GM12872 (cell line): ENCODE measurements at regions not wholly inside any gene's neighbourhood (a gene's known extent, or its start where the extent isn't known, plus 50 kb on each side); places are given as distances from the start of the nearest gene placed in this dataset.
A peak's percentile ranks its signal among the peaks of the same experiment; 100 is the strongest.

Experiments used
- TF ChIP-seq, protein P1 (sequence below): IDR thresholded peaks from 3 replicates; pipeline ENCODE4 v1.5.1; 2011; ENCODE audit warnings: low read depth, mild to moderate bottlenecking, low read length, moderate library complexity; ENCODE audit not compliant: insufficient read depth

DNA sequence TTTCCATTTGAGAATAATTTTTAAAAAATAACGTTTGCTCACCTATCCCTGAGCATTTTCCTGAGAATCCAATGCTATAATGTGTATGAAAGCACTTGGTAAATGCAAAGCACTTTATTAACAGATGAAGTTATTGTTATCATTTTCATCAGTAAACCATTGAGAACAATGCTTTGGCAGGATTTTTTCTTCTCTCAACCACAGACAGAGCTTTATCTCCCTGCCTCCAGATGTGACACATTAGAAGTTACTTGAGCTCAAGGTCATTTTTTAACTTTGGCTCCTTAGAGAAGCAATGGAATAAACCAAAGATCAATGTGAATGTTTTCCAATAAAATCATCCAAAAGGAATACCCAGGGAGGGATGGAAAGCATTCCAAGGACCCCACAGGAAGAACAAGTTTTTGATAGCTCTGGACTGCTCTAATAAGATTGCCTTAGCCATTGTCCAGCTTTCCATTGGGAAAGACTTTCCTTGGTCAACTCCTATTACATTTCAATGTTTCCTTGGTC is 118.9 kb upstream of the NT5C1B start:
- TF ChIP-seq, protein P1, sequence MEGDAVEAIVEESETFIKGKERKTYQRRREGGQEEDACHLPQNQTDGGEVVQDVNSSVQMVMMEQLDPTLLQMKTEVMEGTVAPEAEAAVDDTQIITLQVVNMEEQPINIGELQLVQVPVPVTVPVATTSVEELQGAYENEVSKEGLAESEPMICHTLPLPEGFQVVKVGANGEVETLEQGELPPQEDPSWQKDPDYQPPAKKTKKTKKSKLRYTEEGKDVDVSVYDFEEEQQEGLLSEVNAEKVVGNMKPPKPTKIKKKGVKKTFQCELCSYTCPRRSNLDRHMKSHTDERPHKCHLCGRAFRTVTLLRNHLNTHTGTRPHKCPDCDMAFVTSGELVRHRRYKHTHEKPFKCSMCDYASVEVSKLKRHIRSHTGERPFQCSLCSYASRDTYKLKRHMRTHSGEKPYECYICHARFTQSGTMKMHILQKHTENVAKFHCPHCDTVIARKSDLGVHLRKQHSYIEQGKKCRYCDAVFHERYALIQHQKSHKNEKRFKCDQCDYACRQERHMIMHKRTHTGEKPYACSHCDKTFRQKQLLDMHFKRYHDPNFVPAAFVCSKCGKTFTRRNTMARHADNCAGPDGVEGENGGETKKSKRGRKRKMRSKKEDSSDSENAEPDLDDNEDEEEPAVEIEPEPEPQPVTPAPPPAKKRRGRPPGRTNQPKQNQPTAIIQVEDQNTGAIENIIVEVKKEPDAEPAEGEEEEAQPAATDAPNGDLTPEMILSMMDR, result no peak

DNA sequence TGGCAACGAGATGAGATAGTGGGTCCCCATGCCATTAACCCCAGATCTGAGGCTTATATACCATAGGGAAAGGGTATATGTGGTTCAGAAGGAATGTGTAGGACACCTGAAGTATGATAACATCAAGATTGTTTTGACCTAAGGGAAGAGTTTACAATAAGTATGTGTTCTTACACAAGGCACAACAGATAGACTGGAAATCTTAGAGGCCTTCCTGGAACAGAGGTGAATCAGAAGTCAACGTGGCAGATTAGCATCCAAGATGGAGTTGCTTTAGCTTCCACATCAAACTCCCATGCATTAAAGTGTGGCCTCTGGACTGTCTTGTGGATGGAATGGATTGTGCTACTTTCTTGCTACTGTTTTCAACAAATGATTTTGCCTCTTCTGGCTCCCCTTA is 116.6 kb upstream of the NT5C1B start:
- TF ChIP-seq, protein P1, result no peak

DNA sequence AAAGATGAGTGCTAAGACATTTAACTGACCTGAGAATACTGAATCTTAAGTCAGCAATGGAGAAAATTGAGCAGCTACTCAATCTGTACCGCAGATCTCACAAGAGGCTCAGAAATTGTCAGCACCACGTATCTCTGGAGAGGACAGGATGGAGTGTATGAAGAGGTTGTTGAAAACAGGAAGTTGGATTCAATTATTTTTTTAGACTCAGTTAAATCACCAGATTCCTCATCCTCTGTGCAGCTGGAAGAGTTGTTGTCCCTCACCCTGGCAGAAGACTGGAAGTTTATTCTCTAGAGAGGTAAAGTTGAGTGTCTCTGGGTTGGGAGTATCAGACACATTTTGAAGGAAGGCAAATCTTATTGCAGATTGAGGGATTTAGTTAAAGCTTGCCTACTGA is 114.9 kb upstream of the NT5C1B start:
- TF ChIP-seq, protein P1, result no peak

DNA sequence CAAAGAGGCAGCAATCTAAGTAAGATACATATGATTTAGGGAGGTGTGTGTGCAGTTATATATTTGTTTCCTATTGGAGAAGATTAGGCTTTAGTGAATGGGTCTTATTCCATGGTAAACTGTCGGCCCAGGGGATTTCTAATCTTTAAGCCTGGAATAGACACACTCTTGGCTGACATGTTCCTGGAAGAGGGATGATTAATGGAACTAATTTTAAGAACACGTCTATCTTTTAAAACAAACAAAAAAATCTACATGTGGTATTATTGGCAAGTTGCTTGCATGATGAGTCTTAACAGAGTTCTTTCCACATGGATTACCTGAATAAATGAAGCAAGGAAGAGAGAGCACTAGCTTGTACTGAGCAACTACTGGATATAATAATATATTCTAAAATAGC is 114.2 kb upstream of the NT5C1B start:
- TF ChIP-seq, protein P1, result no peak

DNA sequence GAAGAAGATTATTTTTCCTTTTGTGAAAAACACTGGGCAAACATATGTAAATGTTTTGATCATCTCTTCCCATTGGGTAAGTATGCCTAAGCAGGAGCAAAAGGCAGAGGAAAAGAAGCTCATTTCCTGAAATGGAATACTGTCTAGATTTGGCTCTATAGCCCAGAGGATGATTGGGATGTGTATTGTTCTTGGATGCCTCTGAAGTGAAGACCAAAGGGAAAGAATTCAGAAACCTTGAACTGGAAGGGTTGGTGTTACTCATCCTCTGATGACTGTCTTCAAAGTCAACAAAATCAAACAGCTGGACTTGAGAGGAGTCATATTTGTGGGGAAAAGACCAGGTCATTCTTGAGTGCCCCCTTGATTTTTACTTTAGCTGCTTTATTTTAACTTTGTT is 112.6 kb upstream of the NT5C1B start:
- TF ChIP-seq, protein P1, result no peak

DNA sequence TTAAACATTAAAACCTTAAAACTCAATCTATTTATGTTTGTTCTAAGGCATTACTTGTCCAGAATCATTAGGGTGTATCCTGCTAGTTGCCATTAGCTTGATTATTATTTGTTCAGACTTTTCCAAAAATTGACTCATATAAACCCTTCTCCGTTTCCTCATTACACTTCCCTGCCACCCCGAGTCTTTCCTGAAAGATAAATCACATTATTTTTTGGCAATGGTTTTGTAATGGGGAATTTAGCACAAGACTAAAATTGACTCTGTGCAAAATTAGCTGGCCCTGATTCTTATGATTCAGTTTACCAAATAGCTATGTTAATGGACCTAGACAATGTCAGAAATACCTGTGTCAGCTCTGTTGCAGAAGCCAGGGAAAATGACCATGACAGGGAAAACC is 112.2 kb upstream of the NT5C1B start:
- TF ChIP-seq, protein P1, result no peak

DNA sequence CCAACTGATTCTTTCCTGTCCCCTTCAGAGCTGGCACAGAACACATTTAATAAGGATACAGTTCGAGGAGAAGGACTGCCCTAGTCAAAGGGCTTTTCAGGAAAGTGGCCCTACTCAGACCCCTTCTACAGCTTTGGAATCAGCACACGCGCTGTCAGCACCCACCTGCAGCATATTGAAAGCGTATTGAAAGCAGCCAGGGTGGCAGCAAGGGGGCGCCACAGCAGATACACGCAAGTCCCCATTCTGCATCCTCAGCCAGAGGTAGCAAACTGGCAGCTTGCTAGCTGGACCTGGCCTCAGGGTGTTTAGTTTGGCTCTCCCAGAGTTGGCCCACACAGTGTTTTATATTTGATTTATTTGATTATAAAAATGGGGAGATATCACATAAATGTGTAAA is 101.0 kb upstream of the NT5C1B start:
- TF ChIP-seq, protein P1, result 0 out of 3 replicates have a peak, but pooled peaks have one; percentile 27
